ENCODE measurements at regions not wholly inside any gene's neighbourhood (a gene's known extent, or its start where the extent isn't known, plus 50 kb on each side); places are given as distances from the start of the nearest gene placed in this dataset.
"Not testable (repeated sequence)": the region's sequence is repeated elsewhere in the genome, so short reads cannot be mapped to it uniquely, and the experiment has no call there.

GRCh38 chr12:125310461-125310860 lies 245.2 kb downstream of the AACS start:
- DNase-seq (ENCODE audit: low spot score), result no peak

DNA sequence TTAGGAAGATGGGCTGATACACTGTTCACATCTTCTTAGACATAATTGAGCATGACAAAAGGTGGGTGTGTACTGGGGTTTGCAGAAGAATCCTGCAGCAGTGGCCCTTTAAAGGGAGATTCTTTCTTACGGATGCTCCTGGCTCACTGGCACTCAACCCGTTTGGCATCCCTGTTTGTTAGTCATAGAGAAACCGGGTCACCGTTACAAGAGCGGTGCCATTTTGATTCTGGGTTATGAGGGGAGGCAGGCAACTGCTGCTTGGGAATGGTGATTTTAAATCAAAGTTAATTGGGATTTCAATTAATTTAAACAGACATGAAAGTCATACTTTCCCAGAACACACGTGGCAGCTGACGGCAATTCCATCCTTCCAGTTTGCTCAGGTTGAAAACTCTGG lies 245.8 kb downstream of the AACS start:
- DNase-seq (ENCODE audit: low spot score), result no peak

GRCh38 chr12:125312471-125312870 lies 247.2 kb downstream of the AACS start:
- DNase-seq (ENCODE audit: low spot score), result no peak

DNA sequence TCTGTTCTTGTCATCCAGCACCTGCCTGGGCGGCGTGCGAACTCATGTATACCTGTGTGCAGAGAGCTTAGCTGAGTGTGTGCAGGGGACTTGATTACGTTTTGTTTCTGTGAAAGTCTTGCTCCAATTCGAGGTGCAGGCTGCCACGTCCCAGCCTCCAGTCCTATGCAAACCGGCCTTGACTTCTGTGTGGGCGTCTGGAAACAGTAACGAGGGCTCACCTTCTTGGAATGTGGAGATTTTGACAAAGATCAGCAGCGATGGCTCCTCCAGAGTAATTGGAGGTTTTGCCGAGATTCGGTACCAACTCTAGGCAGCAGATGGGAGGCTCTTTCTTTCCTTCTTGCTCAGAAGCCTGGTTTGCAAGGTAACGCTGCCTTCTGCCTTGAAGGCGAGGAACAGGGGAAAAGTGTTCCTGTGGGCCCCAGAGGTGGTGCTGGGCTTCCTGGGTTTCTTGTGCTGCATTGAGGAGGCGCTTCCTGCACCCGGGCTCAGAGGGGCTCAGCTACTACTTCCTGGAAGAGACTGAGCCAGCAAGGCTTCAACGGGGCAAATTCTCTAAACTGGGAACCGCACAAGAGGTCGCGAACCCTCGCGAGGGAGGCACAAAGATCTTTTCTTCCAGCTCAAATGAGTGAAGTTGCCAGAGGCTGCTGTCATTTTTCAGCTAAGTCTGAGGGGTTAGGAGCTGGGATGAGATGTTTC lies 249.0 kb downstream of the AACS start:
- no peak for DNase-seq (ENCODE audit: low spot score)

GRCh38 chr12:125315771-125316170 lies 250.5 kb downstream of the AACS start:
- DNase-seq (ENCODE audit: low spot score), result no peak

GRCh38 chr12:125320177-125320576 lies 254.9 kb downstream of the AACS start:
- no peak for DNase-seq (ENCODE audit: low spot score)

DNA sequence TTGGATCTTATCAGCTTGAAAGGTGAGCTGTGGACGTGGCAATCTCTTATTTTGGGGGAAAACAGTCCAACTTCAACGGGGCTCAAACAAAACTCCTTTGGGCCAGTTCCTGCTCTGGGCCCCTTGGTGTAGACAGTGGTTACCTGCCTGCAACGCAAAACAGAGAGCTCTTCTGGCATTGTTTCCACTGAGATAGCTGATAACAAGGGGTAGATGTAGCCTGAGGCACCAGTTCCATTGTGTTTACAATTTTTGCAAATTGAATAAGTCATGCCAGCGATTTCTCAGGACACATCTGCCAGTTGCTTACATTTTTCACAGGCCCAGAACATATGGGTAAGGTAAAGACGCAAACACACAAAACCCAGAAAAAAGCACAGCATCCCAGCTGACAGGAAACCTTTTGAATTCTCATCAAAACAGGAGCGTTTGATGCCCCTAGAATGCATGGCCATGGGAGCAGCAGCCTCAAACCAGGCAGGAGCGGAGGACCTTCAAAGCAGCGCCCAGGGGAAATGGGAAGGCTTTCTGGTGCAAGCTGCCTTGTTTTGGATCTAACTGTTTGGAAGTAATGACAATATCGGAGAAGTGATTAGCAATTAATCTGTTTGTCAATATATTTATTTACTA lies 259.7 kb downstream of the AACS start:
- no peak for DNase-seq (ENCODE audit: low spot score)

GRCh38 chr12:125329239-125330102 lies 264.2 kb downstream of the AACS start:
- no peak for DNase-seq (ENCODE audit: low spot score)

DNA sequence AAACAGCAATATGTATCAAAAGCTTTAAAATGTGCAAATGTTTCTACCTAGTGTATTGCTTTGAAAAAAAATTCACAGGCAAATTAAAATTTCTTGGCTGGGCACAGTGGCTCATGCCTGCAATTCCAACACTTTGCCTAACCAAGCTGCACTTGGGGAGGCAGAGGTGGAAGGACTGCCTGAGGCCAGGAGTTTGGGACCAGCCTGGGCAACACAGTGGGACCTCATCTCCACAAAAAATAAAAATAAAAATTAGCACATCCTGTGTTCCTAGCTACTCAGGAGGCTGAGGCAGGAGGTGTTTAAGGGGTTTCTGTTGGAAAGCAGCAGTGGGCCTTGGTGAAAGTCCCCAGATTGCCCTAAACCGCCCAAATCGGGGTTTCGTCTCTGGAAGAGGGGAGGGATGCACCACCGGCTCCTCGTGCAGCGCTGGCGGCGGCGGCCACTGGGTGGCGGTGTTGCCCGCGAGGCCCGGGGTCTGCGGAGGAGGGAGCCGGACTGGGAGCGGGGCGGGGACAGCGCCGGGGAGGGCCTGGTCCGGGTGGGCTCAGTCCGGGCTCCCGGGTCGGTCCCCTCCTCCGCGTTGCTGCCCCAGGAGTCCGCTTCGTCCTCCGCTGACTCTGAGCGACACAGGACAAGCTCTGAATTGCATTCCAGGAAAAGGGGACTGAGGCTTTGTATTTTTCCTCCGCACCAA lies 265.6 kb downstream of the AACS start:
- peak; percentile 56 for DNase-seq (ENCODE audit: low spot score)

DNA sequence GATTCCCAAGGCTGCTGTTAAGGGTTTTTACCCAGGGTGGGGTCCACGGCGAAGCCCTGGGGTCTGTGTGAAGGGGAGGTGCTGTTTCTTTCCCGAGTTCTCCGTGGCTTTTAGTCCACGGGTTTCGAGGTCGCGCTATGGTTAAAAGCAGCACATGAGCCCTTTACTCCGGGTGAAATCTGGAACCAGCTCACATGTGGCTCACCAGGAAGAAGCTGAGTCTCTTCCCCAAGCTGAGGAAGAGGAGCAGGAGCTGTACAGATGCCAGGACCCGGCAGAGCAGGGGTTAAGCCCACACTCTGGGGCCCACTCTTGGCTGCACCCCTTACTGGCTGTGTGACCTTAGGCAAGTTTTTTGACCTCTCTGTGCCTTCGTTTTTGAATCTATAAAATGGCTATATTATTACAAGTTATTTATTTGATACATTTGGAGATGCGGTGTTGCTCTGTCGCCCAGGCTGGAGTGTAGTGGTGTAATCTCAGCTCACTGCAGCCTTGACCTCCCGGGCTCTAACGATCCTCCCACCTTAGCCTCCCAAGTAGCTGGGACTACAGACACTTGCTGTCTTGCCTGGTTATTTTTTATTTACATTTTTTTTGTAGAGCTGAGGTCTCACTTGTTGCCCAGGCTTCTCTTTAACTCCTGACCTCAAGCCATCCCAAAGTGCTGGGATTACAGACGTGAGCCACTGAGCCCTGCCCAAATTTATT lies 266.3 kb downstream of the AACS start:
- no peak for DNase-seq (ENCODE audit: low spot score)

DNA sequence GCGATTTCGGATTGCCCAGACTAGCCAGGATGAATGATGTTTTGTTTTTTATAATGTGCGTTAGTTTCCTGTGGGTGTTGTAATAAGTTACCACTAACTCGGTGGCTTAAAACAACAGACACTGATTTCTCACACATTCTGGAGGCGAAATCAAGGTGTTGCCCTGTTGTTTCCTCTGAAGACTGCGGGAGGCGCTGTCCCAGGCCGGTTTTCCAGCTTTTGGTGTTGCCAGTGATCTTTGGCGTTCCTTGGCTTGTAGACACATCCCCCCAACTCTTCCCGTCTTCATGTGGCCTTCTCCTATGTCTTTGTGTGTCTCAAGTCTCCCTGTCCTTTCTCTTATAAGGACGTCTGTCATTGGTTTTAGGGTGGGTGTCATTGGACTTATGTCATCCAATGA lies 267.7 kb downstream of the AACS start:
- DNase-seq (ENCODE audit: low spot score), result no peak

DNA sequence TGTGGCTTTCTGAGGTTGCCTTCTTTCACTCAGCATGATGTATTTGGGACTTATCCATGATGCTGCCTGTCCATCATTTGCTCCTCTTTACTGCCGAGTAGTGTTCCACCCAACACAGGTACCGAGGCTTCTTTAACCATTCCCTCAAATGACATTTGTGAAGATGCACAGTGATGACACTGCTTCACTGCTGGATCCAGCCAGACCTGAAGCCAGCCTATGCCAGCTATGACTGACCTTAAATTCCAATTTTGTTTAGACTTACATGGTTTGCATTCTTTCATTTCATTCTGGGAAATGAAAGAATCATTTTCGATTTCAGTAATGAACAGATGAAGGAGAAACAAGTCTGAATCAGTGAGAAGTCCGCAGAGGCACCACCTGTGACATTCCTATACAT lies 271.0 kb downstream of the AACS start:
- DNase-seq (ENCODE audit: low spot score), result no peak

- DNase-seq (ENCODE audit: low spot score), result peak; percentile 80
These were observed 275.6 kb downstream of the AACS start for GRCh38 chr12:125340791-125341190.

DNA sequence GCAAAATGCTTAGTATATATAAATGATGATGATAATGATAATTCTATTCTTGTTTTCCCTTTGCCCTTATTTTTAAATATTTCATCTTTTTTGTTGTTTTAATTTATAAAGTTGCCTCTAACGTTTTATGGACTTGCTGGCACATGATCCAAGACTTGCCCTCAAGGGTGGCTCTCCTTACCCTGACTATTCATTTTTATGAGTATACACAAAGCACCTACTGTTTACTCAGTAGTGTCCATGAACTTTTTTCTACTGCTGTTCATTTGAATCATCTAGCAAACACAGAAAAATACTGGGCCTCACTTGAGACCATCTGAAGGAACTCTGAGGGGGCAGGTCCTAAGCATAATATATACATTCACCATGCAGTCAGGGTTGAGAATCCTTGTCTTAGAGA lies 276.2 kb downstream of the AACS start:
- DNase-seq (ENCODE audit: low spot score), result no peak

GRCh38 chr12:125343649-125344048 lies 278.4 kb downstream of the AACS start:
- no peak for DNase-seq (ENCODE audit: low spot score)

GRCh38 chr12:125346362-125346761 lies 281.1 kb downstream of the AACS start:
- DNase-seq (ENCODE audit: low spot score), result peak; percentile 42

DNA sequence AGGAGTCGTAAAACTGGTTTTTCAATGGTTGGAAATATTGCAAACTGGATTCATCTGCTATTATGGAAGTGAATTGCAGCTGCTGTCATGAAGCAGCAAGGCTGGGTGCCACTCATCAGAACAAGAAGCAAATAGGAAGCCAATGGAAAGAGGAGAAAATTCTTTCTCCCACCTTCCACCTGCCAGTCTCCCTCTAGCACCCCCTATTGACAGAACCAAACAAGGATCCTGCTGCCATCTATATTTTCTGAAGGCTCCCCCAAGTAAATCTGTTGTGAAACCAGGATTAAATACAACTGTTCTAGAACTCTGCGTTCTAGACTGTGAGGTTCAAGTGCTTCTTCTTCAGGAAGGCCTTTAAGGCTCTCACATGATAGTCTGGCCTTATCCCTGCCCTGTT lies 286.6 kb downstream of the AACS start:
- DNase-seq (ENCODE audit: low spot score), result no peak

- not testable (repeated sequence) for DNase-seq (ENCODE audit: low spot score)
These were observed 287.8 kb downstream of the AACS start for GRCh38 chr12:125353002-125353401.

DNA sequence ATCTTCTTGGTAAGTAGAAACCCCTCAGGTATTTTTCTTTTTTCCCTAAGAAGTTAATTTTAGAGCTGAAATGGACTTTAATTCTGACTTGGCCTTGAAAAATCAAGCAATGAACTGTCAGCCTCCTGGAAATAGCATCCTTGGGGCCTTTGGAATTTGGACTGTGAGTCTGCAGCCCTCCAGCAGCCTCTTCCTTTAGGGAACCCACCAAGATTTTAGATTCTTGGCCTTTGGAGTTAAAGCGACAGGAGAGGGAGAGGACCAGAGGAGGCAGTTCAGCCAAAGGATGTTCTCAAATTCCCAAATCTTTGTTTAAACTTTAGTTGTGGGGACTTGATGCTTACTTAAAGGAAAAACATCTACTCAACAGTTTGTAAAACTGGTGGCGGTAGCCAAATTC lies 288.6 kb downstream of the AACS start:
- no peak for DNase-seq (ENCODE audit: low spot score)

- DNase-seq (ENCODE audit: low spot score), result no peak
These were observed 290.4 kb downstream of the AACS start for GRCh38 chr12:125355614-125356013.

DNA sequence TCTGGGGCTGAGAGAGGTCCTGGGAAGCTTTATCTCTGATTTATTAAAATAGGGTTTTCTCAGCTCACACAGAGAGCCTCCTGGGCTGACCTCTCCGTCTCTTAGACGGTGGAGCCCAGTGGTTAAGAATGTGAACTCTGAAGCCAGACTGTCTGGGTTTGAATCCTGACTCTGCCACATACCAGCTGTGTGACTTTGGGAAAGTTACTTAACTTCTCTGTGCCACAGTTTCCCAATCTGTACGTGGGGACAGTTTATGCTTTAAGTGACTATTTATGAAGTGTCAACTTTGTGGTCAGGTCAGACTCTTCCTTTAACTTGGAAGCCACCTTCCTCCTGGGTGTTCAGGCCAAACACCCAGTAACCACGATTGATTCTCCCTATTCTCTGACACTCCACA lies 290.9 kb downstream of the AACS start:
- no peak for DNase-seq (ENCODE audit: low spot score)

GRCh38 chr12:125357561-125357960 lies 292.3 kb downstream of the AACS start:
- no peak for DNase-seq (ENCODE audit: low spot score)
